Mucosa of descending colon (tissue), 3 donors: ENCODE measurements at regions not wholly inside any gene's neighbourhood (a gene's known extent, or its start where the extent isn't known, plus 50 kb on each side); places are given as distances from the start of the nearest gene placed in this dataset.

Experiments used
- ATAC-seq: fragments of 200-7000 bp; cut with Tn5 transposase; one replicate; pipeline ENCODE4 v1.9.1; 2020; ENCODE audit warnings: mild to moderate bottlenecking, moderate library complexity
- DNase-seq, 3 donors: peaks; one replicate each; pipeline ENCODE4 v3.0.0-alpha.2; 2020
- H3K36me3 ChIP-seq: fragments of 200-600 bp; one replicate; pipeline ENCODE4 v1.8.0; 2021; ENCODE audit warnings: low read depth, mild to moderate bottlenecking
- H3K4me1 ChIP-seq: fragments of 200-600 bp; one replicate; pipeline ENCODE4 v1.8.0; 2021; ENCODE audit warnings: low read depth, mild to moderate bottlenecking
- H3K4me3 ChIP-seq: fragments of 200-600 bp; one replicate; pipeline ENCODE4 v1.8.0; 2021; ENCODE audit warnings: mild to moderate bottlenecking
- H3K9me3 ChIP-seq: fragments of 200-600 bp; one replicate; pipeline ENCODE4 v1.8.0; 2021; ENCODE audit warnings: mild to moderate bottlenecking
- CTCF ChIP-seq: fragments of 200-600 bp; IDR thresholded peaks from one replicate; pipeline ENCODE4 v1.8.0; 2022; ENCODE audit warnings: antibody characterized with exemption, mild to moderate bottlenecking
- intact Hi-C, 2 donors: fragments of 100-400 bp; cut with DNase I in 1 of 2; cut with micrococcal nuclease in 1 of 2; formaldehyde crosslinking; loops; one replicate each; pipeline versions ENCODE4 v1.11.0 to v1.11.1; 2022; cut with DNase I, micrococcal nuclease
- donor health status: DM: no; HTN: no; CAD: no; lungs with moderate emphysema.
- donor health status: DM: no; HTN: no; CAD: no.
- donor health status: DM: no; HTN: yes; CAD: no.

GRCh38 chr1:80047791-80048190, 1041.3 kb upstream of the ADGRL4 start:
- no peak for TF ChIP-seq CTCF
- Histone ChIP-seq H3K4me1 (no peaks in the 10 kb centered on the region), H3K9me3 (peaks cover 3% of the 10 kb centered on the region), H3K36me3 (no peaks in the 10 kb centered on the region), H3K4me3 (no peak overlapping the region)
- ATAC-seq, result no peak
- intact Hi-C loops, result no loop called here
- DNase-seq, result no peak

GRCh38 chr1:80044662-80045061, 1038.1 kb upstream of the ADGRL4 start:
- Histone ChIP-seq H3K4me1 (no peaks in the 10 kb centered on the region), H3K36me3 (no peaks in the 10 kb centered on the region), H3K4me3 (no peak overlapping the region), H3K9me3 (no peaks in the 10 kb centered on the region)
- ATAC-seq (no peak), DNase-seq (no peak)
- intact Hi-C loops, result no loop called here
- TF ChIP-seq CTCF, result no peak

- no peaks in the 10 kb centered on the region for H3K9me3 ChIP-seq
- no peaks in the 10 kb centered on the region for H3K36me3 ChIP-seq
- H3K4me1 ChIP-seq, result no peaks in the 10 kb centered on the region
- ATAC-seq (no peak), DNase-seq (no peak)
- intact Hi-C loops, result no loop called here
- no peak for TF ChIP-seq CTCF
- H3K4me3 ChIP-seq, result no peak overlapping the region
Measured at GRCh38 chr1:80036690-80037432, 1030.3 kb upstream of the ADGRL4 start.

- H3K36me3 ChIP-seq, result no peaks in the 10 kb centered on the region
- ATAC-seq (no peak), DNase-seq (no peak)
- no peak for TF ChIP-seq CTCF
- no peak overlapping the region for H3K4me3 ChIP-seq
- intact Hi-C loops, result no loop called here
- H3K9me3 ChIP-seq, result no peaks in the 10 kb centered on the region
- no peaks in the 10 kb centered on the region for H3K4me1 ChIP-seq
Measured at GRCh38 chr1:80023358-80023757, 1016.8 kb upstream of the ADGRL4 start.

- intact Hi-C loops, result no loop called here
- Histone ChIP-seq H3K4me3 (no peak overlapping the region), H3K4me1 (no peaks in the 10 kb centered on the region), H3K36me3 (no peaks in the 10 kb centered on the region), H3K9me3 (no peaks in the 10 kb centered on the region)
- no peak for TF ChIP-seq CTCF
- ATAC-seq, result no peak
- DNase-seq, result no peak
Measured at GRCh38 chr1:80021891-80022290, 1015.4 kb upstream of the ADGRL4 start.

- DNase-seq (no peak), ATAC-seq (no peak)
- H3K4me1 ChIP-seq, result no peaks in the 10 kb centered on the region
- TF ChIP-seq CTCF, result no peak
- intact Hi-C loops, result no loop called here
- H3K4me3 ChIP-seq, result no peak overlapping the region
- H3K9me3 ChIP-seq, result no peaks in the 10 kb centered on the region
- no peaks in the 10 kb centered on the region for H3K36me3 ChIP-seq
Measured at GRCh38 chr1:80018348-80018747, 1011.8 kb upstream of the ADGRL4 start.
